ENCODE measurements at regions not wholly inside any gene's neighbourhood (a gene's known extent, or its start where the extent isn't known, plus 50 kb on each side); places are given as distances from the start of the nearest gene placed in this dataset.

DNA sequence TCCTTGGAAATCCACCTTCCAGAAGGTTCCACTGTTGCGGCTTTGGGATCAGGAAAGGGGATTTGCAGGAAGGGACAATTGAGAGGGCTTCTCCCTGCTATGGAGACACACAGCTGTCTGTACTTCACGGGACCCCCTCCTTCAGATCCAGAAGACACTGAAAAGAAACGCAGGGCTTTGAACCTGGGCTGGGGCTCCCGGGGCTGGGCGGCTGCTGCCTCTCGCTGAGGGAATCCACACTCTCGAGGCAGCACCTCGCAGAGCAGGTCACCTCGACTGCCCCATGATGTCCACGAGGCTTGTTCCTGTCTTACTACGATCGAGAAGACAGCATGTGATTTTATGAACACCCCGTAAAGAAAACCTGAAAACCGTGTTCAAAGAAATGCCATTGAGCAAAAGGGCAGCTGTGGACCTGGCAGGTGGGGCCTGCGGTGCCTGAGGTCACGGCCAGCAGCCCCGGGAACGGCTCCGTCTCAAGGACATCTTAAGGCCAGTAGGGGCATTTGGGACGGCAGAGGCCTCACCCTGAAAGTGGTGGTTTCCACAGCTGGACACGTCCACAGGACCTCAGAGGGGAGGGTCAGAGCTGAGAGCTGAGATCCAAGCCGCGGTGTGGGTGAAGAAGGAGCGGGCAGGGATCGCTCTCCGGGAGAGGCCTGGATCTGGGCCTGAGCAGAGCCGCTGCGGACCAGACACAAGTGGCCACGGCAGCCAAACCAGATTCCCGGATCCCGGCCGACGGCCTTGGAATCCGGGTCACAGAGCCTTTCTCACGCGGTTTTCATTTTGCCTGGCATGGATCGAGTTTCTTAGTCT, 165.7 kb downstream of the RTP5 start:
- H3K27me3 ChIP-seq, result no peaks in the 10 kb centered on the region

DNA sequence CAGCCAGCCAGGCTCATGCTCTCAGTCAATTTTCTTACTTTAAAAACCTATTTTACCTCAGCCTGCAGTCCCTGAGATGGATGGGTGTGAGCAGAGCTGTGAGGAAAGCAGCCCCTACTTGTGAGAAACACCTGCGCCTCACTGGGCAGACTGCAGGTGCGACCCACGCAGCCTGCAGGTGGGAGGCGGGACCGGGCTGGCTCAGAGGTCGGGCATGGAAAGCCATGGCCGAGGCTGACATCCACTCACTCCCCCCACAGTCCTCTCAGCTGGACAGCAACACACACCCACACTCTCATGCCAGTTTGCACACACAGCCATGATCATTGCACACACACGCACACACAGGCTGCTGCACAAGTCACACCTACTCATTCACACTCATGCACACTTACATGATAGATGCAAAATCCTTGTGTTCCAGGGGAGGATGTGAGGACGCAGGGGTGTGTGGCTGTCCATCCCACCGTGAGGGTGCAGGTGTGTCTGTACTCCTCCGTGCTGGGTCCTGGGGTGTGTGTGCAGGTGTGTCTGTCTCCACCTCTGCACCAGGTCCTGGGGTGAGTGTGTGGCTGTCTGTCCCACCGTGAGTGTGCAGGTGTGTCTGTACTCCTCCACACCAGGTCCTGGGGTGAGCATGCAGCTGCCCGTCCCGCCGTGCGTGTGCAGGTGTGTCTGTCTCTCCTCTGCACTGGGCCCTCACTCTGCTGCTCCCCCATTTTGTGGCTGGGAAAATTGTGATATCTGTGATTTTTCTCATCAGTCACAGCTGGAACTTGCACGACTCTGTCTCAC, 166.5 kb downstream of the RTP5 start:
- 92% methylated on average over 17 of the region's 17 CpGs for WGBS (ENCODE audit: low lambda C conversion rate, missing lambda C conversion rate)

More for the DNA sequence above, 165.7 kb downstream of the RTP5 start:
- Histone ChIP-seq H3K4me3 (no peak overlapping the region), H3K4me2 (no peak overlapping the region), H4K20me1 (ENCODE audit: insufficient read depth, poor library complexity, severe bottlenecking) (no peaks in the 10 kb centered on the region), H3K9me2 (replicated peaks; ENCODE audit: insufficient read depth) (no peaks in the 10 kb centered on the region), H3K4me1 (ENCODE audit: insufficient read depth) (no peaks in the 10 kb centered on the region), H3K79me2 (no peaks in the 10 kb centered on the region), H3K36me3 (replicated peaks; ENCODE audit: insufficient read depth, low read depth) (no peaks in the 10 kb centered on the region), H3K9me3 (ENCODE audit: low read depth) (no peaks in the 10 kb centered on the region), H3K27ac (no peak overlapping the region), H2AFZ (no peak overlapping the region)
- no peak for DNase-seq (ENCODE audit: low spot score)
- TF ChIP-seq EZH2phosphoT487 (IDR thresholded peaks at IDR 0.05; ENCODE audit: low read depth, severe bottlenecking, unreplicated experiment) (no peak), EZH2 (IDR thresholded peaks at IDR 0.05; ENCODE audit: borderline replicate concordance) (no peak)
- TF ChIP-seq, protein P1, sequence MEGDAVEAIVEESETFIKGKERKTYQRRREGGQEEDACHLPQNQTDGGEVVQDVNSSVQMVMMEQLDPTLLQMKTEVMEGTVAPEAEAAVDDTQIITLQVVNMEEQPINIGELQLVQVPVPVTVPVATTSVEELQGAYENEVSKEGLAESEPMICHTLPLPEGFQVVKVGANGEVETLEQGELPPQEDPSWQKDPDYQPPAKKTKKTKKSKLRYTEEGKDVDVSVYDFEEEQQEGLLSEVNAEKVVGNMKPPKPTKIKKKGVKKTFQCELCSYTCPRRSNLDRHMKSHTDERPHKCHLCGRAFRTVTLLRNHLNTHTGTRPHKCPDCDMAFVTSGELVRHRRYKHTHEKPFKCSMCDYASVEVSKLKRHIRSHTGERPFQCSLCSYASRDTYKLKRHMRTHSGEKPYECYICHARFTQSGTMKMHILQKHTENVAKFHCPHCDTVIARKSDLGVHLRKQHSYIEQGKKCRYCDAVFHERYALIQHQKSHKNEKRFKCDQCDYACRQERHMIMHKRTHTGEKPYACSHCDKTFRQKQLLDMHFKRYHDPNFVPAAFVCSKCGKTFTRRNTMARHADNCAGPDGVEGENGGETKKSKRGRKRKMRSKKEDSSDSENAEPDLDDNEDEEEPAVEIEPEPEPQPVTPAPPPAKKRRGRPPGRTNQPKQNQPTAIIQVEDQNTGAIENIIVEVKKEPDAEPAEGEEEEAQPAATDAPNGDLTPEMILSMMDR (IDR thresholded peaks at IDR 0.05; ENCODE audit: poor library complexity), result no peak
- WGBS (ENCODE audit: low lambda C conversion rate, missing lambda C conversion rate), result 86% methylated on average over 37 of the region's 37 CpGs

DNA sequence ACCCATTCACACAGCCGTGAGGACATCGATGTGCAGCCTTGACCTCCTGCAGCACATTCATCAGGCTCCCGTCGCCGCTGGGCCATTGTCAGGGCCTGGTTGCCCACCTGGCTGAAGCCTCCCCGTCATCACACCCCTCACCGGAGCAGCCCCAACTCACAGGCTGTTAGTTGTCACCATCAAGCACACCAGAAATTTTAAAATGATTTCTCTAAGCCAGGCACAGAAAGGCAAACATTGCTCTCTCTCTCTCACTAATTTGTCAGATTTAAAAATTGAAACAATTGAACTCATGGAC, 167.1 kb downstream of the RTP5 start:
- no peak overlapping the region for H3K4me3 ChIP-seq
- no peaks in the 10 kb centered on the region for H4K20me1 ChIP-seq (ENCODE audit: insufficient read depth, poor library complexity, severe bottlenecking)
- no peak for TF ChIP-seq EZH2phosphoT487 (IDR thresholded peaks at IDR 0.05; ENCODE audit: low read depth, severe bottlenecking, unreplicated experiment)
- TF ChIP-seq, protein P1 (IDR thresholded peaks at IDR 0.05; ENCODE audit: poor library complexity), result no peak
- H3K27me3 ChIP-seq, result no peaks in the 10 kb centered on the region
- no peaks in the 10 kb centered on the region for H3K36me3 ChIP-seq (replicated peaks; ENCODE audit: insufficient read depth, low read depth)
- H3K27ac ChIP-seq, result no peak overlapping the region
- H3K9me3 ChIP-seq (ENCODE audit: low read depth), result no peaks in the 10 kb centered on the region
- no peaks in the 10 kb centered on the region for H3K4me1 ChIP-seq (ENCODE audit: insufficient read depth)
- 88% methylated on average over 7 of the region's 7 CpGs for WGBS (ENCODE audit: low lambda C conversion rate, missing lambda C conversion rate)
- H3K4me2 ChIP-seq, result no peak overlapping the region
- DNase-seq (ENCODE audit: low spot score), result no peak
- H3K79me2 ChIP-seq, result no peaks in the 10 kb centered on the region
- H3K9me2 ChIP-seq (replicated peaks; ENCODE audit: insufficient read depth), result no peaks in the 10 kb centered on the region
- no peak overlapping the region for H2AFZ ChIP-seq

More for the DNA sequence above, 166.5 kb downstream of the RTP5 start:
- no peaks in the 10 kb centered on the region for H4K20me1 ChIP-seq (ENCODE audit: insufficient read depth, poor library complexity, severe bottlenecking)
- H2AFZ ChIP-seq, result no peak overlapping the region
- TF ChIP-seq, protein P1 (IDR thresholded peaks at IDR 0.05; ENCODE audit: poor library complexity), result no peak
- TF ChIP-seq EZH2phosphoT487 (IDR thresholded peaks at IDR 0.05; ENCODE audit: low read depth, severe bottlenecking, unreplicated experiment) (no peak), EZH2 (IDR thresholded peaks at IDR 0.05; ENCODE audit: borderline replicate concordance) (no peak)
- DNase-seq (ENCODE audit: low spot score), result no peak
- no peak overlapping the region for H3K27ac ChIP-seq
- no peaks in the 10 kb centered on the region for H3K9me2 ChIP-seq (replicated peaks; ENCODE audit: insufficient read depth)
- H3K9me3 ChIP-seq (ENCODE audit: low read depth), result no peaks in the 10 kb centered on the region
- no peaks in the 10 kb centered on the region for H3K27me3 ChIP-seq
- H3K79me2 ChIP-seq, result no peaks in the 10 kb centered on the region
- H3K4me1 ChIP-seq (ENCODE audit: insufficient read depth), result no peaks in the 10 kb centered on the region
- no peak overlapping the region for H3K4me3 ChIP-seq
- no peaks in the 10 kb centered on the region for H3K36me3 ChIP-seq (replicated peaks; ENCODE audit: insufficient read depth, low read depth)
- H3K4me2 ChIP-seq, result no peak overlapping the region
